Fibroblast of pulmonary artery (primary cell): ENCODE measurements at regions not wholly inside any gene's neighbourhood (a gene's known extent, or its start where the extent isn't known, plus 50 kb on each side); places are given as distances from the start of the nearest gene placed in this dataset.

Experiments
- DNase-seq: peaks from one replicate; pipeline ENCODE4 v3.0.0-alpha.2; 2010; ENCODE audit warnings: low read depth
- H3K4me3 ChIP-seq: replicated peaks from 2 replicates; pipeline ENCODE4 v1.5.1; 2011; ENCODE audit warnings: low read depth, mild to moderate bottlenecking, control low read depth, low read length, moderate library complexity
- TF ChIP-seq, protein P1 (sequence below): IDR thresholded peaks from 2 replicates; pipeline ENCODE4 v1.5.1; 2011; ENCODE audit warnings: mild to moderate bottlenecking, control low read depth, low read length, inconsistent platforms; ENCODE audit errors: missing control alignments

GRCh38 chr3:191518861-191519260, 57.9 kb downstream of the PYDC2 start:
- H3K4me3 ChIP-seq: no peak overlapping the region
- TF ChIP-seq, protein P1, sequence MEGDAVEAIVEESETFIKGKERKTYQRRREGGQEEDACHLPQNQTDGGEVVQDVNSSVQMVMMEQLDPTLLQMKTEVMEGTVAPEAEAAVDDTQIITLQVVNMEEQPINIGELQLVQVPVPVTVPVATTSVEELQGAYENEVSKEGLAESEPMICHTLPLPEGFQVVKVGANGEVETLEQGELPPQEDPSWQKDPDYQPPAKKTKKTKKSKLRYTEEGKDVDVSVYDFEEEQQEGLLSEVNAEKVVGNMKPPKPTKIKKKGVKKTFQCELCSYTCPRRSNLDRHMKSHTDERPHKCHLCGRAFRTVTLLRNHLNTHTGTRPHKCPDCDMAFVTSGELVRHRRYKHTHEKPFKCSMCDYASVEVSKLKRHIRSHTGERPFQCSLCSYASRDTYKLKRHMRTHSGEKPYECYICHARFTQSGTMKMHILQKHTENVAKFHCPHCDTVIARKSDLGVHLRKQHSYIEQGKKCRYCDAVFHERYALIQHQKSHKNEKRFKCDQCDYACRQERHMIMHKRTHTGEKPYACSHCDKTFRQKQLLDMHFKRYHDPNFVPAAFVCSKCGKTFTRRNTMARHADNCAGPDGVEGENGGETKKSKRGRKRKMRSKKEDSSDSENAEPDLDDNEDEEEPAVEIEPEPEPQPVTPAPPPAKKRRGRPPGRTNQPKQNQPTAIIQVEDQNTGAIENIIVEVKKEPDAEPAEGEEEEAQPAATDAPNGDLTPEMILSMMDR: no peak
- DNase-seq: no peak

DNA sequence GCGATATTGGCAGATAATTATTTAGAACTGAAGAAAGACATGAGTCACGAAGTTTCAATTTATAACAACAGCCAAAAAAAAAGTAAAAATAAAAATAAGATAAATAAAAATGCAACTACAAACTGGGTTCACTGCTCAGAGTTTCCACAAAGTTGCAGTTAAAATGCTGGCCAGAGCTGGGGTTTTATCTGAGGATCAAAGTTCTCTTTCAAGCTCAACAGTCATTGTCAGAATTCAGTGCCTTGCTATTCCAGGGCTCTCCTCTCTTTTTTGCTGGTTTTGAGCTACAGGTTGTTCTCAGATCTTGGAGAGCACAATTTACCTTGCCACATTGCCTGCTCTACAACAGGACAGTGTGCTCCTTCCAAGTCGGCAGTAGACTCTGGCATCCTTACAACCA, 60.1 kb downstream of the PYDC2 start:
- H3K4me3 ChIP-seq: no peak overlapping the region
- TF ChIP-seq, protein P1: no peak
- no peak for DNase-seq

DNA sequence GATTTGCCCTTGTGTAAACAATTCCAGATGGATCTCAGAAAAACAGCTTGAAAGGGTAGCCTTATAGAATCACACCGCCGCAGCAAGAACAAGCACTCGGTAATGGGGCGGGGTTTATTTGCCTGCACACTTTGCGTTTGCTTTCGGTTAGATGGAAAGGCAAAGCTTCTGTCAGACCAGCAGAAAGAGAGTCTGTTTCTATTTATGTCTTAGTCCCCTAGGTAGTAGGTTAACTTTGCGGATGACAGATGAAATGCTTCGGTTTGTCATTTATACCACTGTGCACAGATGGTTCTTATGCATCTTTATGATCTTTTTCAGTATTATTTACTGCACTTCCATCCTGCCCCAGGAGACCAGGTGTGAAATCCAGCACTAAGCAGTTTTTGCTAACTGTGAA, 62.2 kb downstream of the PYDC2 start:
- TF ChIP-seq, protein P1: no peak
- no peak overlapping the region for H3K4me3 ChIP-seq
- no peak for DNase-seq

DNA sequence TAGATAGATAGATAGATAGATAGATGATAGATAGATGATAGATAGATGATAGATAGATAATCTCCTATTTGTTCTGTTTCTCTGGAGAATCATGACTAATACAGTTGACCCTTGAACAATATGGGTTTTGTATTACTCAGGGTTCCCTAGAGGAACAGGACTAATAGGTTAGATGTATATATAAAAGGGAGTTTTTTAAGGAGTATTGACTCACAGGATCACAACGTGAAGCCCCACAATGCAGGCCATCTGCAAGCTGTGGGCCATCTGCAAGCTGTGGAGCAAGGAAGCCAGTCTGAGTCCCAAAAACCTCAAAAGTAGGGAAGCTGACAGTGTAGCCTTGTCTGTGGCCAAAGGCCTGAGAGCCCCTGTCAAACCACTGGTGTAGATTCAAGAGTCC, 67.6 kb downstream of the PYDC2 start:
- TF ChIP-seq, protein P1: no peak
- DNase-seq: no peak

DNA sequence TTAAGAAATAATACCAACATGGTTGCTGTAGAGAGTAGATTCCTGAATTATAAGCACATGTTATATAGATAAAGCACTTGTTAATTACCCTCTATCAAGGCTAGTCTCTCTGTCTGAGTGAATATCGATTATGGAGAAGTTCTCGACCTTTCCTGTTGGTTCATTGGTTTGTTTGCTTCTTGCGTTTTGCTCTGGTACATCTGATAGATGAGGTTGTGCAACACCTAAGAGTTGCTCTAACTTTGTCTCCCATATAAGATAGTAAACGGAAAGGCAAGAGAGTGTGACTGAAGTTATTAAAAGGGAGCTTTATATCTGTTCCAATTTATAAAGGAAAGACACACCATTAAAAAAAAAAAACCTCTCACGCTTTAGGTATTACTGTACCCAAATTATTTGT, 69.0 kb downstream of the PYDC2 start:
- TF ChIP-seq, protein P1: no peak
- no peak overlapping the region for H3K4me3 ChIP-seq
- no peak for DNase-seq

More for the DNA sequence above, 67.6 kb downstream of the PYDC2 start:
- H3K4me3 ChIP-seq: no peak overlapping the region

GRCh38 chr3:191531434-191531972, 70.5 kb downstream of the PYDC2 start:
- TF ChIP-seq, protein P1: no peak
- H3K4me3 ChIP-seq: no peak overlapping the region
- DNase-seq: no peak

- TF ChIP-seq, protein P1: no peak
- no peak overlapping the region for H3K4me3 ChIP-seq
- DNase-seq: no peak
Measured at GRCh38 chr3:191543018-191543417, 82.1 kb downstream of the PYDC2 start.
